HG03521 (cell line): ENCODE measurements at regions not wholly inside any gene's neighbourhood (a gene's known extent, or its start where the extent isn't known, plus 50 kb on each side); places are given as distances from the start of the nearest gene placed in this dataset.

Experiments
- ATAC-seq: cut with Tn5 transposase; IDR thresholded peaks from one replicate; pipeline ENCODE4 v1.9.1; 2021; ENCODE audit warnings: mild to moderate bottlenecking, moderate library complexity; ENCODE audit not compliant: unreplicated experiment

DNA sequence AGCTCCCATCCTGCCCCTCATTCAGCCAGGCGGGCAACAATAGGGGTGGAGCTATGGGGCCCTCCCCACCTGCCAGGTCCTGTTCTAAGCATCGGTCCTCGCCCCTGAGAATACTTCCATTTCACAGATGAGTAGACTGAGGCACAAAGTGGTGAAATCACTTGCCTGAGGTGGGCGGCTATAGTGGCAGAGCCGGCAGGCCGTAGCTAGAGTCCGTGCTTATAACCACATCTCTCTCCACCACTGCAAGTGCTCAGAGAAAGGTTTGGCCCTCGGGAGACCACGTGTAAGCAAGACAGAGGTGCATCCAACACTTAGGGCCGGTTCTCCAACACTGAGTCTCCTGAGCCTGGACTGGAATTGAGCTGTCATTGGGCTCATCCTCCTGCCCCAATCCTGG, 145.8 kb upstream of the UNC5B start:
- ATAC-seq = no peak

DNA sequence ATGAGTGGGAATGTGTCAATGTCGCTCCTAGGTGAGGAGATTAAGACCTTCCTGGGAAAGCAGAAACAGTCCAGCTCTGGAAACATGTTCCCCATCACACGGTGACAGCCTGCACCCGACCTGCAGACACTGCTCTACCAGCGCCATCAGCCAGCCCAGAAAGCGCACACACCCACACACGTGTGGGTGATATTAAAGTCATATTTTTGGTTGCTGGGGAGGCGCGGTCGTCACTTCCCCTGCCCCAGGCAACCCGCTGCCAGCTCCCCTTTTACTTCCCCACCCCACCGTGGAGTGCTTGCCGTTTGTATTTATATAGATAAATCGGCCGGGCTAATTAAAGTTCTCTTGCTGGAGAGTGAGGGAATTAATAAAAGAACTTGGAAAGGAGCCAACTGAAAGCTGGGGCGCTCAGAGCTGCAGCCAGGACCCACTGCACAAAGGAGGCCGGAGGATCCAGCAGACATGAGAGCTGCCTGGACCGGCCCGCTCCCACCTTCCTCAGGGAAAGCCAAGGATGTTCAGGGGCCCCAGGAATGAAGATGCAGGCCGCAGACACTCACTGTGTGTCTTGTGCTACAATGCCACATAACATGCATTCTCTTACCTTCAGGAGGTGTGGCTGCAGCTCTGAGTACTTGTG, 145.2 kb upstream of the UNC5B start:
- ATAC-seq = no peak

DNA sequence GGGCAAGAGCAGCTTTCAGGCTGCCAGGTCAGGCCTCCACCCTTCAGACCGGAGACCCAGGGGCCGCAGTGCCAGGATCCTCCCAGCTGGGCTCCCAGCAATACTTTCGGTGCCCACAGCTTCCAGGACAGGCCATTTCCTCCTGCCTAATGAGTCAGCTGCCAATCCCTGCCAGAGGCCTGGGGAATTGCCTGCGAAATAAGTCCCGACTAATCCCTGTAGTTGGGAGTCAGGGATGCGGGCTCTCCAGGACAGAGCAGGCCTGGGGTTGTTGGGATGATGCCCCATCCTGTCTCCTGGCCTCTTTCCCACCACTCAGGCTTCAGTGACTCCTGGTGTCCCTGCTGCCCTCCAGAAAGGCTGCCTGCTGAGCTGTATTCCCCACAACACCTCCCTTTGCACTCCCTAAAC, 143.5 kb upstream of the UNC5B start:
- no peak for ATAC-seq

GRCh38 chr10:71069909-71070666, 142.3 kb upstream of the UNC5B start:
- ATAC-seq = no peak

GRCh38 chr10:71070741-71071140, 141.6 kb upstream of the UNC5B start:
- ATAC-seq = no peak

GRCh38 chr10:71072131-71072822, 140.1 kb upstream of the UNC5B start:
- no peak for ATAC-seq

- ATAC-seq = no peak
These were observed 139.6 kb upstream of the UNC5B start for GRCh38 chr10:71072823-71073210.

DNA sequence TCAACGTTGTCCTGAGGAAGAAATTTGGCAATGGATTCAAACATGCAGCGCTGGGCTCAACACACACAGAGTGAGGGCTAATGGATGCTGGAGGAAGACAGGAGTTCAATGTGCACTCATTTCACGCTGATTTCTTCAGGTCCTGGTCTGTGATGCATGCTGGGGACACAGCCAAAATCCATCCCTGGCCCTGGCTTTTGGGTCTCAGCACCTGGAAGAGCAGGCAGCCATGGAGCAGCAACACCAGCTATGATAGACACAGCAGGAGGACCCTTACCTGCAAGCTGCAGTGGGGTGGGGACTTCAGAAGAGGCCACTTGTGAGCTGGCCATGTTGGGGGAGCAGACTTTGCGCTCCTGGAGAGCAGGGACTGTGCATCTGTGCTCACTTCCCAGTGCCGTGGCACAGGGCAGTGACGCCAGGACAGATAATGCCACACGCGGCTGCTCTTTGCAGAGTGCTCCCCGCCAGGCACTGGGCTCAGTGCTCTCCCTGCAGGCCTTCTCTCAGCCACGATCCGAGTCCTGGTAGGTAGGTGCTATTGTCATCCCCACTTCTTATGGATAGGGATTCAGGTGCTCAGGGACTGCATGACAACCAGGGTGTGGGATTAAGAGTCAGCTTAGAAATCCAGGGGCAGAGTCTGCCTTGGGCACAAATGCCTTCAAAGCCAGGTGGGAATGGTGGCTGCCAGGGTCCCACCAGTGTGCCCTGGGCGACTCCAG, 138.8 kb upstream of the UNC5B start:
- no peak for ATAC-seq

DNA sequence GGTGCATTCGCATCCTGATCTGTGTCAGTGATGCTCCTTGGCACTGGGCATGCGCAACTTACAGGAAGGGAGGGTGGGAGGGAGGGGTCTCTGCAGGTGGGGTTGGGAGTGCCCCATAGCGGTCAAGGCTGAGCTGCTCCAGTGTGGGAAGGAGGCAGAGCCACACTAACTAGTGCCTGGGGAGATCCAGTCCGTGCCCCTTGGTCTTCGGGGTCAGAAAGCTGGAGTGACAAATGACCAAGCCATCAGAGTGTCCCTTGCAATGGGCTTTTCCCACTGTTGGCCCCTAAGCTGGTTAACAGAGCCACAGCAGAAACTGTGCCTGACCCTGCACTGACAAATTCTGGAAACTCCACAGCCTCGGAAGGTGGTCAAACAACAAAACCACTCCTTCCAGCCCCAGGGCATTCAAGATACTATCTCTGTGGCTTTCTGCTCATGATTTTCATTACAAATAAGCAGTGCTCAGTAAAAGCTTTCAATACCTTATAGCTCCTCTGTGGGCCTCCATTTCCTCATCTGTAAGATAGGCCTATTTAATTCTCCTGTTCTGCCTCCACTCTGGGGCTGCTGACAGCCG, 138.1 kb upstream of the UNC5B start:
- no peak for ATAC-seq

DNA sequence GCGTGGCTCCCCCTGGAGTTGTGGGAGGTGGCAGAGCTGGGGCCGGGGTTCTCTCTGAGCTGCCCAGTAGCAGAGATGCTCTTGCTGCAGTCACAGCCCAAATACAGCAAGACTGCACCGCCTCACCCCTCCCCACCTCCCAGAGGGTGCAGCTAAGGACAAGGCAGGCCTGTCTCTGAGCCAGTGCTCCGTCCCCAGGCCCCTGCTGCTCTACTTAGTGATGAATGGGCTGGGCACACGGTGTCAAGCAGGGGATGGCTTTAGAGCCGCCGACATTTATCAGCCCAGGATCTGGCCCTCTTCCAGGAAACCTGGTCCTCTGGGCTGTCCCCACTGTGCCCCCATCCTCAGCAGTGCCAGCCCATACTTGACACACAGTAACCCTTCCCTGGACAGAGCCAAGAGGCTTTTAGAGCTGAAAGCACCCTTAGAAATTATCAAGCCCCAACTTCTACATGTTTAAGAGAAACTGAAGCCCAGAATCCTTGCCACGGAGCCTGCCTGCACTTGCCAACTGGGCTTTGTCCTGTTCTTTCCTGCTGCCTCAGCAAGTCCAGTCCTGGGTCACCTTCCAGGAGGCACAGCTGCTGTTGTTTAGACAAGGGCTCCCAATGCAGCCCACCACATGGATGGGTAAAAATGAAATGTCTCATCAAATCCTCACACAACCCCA, 137.1 kb upstream of the UNC5B start:
- ATAC-seq = no peak

GRCh38 chr10:71075759-71076472, 136.5 kb upstream of the UNC5B start:
- ATAC-seq = no peak

- ATAC-seq = no peak
These were observed 135.8 kb upstream of the UNC5B start for GRCh38 chr10:71076473-71077142.

GRCh38 chr10:71077143-71077581, 135.2 kb upstream of the UNC5B start:
- ATAC-seq = no peak

GRCh38 chr10:71077796-71078453, 134.4 kb upstream of the UNC5B start:
- no peak for ATAC-seq

DNA sequence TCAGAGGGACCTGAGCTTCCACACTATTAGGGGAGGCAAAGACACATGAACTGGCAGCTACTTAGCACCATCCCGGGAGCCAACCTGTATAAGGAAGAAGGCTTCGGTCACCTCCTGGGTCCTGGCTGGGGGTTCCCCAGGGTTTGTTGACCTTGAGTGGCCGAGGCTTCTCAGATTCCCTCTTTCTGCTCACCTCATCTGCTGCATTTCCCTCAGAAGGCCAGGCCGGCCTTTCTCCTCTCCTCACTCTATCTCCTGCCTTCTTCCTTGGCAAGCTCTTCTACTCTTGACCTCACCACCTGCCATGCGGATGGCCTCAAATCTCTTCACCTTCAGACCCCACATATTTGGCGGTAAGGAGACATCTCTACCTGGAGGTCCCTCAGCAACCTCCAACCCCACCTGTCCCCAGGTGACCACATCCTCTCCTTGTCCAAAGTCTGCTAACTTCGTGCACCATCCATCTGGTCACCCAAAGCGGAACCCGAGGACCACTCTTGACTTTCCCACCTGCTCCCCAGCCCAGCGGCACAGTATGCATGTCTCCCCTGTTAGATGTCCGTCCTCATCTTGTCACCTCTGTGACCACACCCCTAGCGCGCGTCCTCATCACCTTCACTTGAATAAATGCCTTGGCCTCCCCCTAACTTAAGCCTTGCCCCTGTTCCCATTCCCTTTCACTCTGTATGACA, 133.8 kb upstream of the UNC5B start:
- no peak for ATAC-seq

DNA sequence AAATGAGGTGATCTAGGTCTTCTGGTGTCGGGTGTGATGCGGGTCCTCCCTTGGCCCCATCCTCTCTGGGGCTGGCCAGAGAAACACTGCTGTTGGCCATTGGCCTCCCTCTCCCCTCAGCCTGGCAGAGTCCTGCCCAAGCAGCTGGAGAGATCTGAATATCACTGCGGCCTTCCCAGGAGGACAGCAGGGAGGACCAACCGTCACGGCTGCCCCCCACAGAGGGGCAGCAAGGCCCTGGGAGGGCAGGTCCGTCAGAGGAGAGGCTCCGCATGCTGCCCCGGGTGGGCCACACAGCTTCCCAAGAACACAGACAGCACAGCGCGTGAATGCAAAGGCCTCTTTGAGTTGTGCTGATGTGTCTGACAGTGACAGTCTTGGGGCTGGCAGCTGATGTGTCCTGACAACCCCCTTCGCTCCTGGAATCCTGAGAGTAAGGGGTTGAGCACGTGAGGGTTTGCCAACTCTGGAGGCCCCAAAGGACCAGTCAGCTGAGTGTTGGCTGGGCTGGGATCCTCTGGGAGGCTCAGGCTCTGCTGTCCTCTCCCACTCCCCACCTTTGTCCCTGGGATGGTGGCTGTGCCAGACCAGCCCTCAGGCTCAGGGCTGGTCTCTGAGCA, 132.5 kb upstream of the UNC5B start:
- ATAC-seq = no peak

- no peak for ATAC-seq
These were observed 131.8 kb upstream of the UNC5B start for GRCh38 chr10:71080381-71081228.
